Raji (cell line): ENCODE measurements at regions not wholly inside any gene's neighbourhood (a gene's known extent, or its start where the extent isn't known, plus 50 kb on each side); places are given as distances from the start of the nearest gene placed in this dataset.

Experiments used
- POLR2A ChIP-seq: IDR thresholded peaks from 2 replicates; pipeline ENCODE4 v1.6.1; 2011; ENCODE audit warnings: low read depth, low read length, control low read depth; ENCODE audit not compliant: insufficient read depth

- no peak for TF ChIP-seq POLR2A
Observed at GRCh38 chr3:154660811-154661210, 230.8 kb upstream of the GPR149 start.

GRCh38 chr3:154658000-154658399 is 228.0 kb upstream of the GPR149 start:
- TF ChIP-seq POLR2A = no peak

DNA sequence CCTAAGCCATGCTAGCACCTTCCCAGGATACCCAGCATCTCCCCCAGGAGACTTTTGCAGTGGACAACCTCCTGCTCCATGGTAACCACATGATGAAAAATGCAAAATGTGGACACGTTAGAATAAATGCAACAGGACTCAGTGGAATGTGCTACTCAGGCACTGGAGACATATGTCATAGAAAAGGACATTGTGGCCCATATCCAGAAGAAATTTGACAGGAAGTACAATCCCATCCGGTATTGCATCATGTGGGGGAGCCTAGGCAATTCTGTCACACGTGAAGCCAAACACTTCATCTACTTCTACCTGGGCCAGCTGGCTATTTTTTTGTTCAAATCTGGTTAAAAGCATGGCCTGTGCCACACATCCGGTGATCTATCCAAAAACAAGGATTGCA is 227.2 kb upstream of the GPR149 start:
- TF ChIP-seq POLR2A = no peak

- TF ChIP-seq POLR2A = no peak
Observed at GRCh38 chr3:154656486-154656885, 226.5 kb upstream of the GPR149 start.

DNA sequence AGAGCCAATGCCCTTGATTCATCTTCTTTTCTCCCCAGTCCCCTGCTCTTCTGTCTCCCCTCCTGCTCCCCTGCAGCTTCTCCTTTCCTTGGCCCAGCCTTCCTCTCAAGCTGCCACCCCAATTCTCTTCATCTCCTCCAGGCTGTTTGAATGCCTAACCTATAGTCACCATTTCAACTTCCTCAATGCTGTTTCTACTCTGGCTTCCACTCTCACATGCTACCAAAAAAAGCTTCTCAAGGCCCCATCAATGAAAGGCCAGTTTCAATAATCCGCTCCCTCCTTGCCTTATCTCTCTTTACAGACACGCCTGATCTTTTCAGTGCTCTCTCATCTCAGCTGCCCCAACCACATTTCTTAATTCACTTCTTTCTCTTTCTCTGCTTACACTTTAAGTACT is 212.2 kb upstream of the GPR149 start:
- no peak for TF ChIP-seq POLR2A

GRCh38 chr3:154625756-154626155 is 195.8 kb upstream of the GPR149 start:
- TF ChIP-seq POLR2A = no peak

DNA sequence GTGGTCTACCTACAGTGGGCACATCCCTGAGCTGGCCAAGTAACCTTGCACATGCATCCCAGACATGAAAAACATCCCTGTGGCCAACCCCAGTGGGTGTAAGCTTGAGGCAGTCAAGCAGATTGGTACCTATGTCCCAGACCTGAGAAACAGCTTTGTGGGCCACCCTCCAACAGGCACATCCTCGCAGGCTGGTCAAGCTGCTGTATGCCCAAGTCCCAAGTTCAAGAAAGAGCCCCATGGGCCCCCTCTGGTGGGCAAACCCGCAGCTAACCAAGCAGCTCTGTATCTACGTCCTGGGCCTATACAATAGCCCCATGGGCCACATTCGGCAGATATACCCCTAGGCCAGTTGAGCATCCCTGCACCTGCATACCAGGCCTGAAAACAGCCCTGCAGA is 186.3 kb upstream of the GPR149 start:
- no peak for TF ChIP-seq POLR2A

DNA sequence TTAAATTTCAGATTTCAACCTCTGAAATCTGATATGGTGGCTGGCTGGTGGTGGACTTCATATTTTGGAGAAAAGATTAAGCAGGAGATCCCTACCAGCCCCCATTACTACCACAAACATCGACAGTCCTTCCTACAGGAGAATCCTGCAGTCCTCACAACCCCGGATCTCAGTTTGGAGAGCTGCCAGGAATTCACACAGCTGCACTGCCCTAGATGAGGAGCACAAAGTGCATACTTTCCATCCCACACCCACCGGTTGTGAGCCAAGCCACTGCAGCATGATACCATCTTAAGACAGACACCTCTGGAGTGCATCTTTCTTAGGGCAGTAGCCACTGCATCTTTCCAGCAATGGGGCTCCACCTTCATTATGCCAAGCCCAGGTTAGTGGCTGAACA is 185.5 kb upstream of the GPR149 start:
- no peak for TF ChIP-seq POLR2A

DNA sequence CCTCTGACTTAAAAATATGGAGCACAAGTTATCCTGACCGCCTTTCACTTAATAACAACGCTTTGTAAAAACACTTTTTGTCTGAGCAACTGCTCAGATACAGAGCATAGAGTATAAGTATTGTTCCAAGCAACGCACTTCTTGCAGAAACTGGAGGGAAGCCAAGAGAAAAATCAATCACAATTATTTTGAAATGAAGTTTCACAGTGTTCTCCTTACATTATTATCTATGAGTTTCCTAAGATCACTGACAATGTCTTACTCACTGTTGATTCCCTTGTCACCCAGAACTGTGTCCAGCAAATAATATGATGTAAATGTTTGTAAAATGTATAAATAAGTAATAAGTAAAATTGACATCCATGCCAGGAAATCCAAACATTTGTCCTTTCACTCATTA is 184.6 kb upstream of the GPR149 start:
- no peak for TF ChIP-seq POLR2A

DNA sequence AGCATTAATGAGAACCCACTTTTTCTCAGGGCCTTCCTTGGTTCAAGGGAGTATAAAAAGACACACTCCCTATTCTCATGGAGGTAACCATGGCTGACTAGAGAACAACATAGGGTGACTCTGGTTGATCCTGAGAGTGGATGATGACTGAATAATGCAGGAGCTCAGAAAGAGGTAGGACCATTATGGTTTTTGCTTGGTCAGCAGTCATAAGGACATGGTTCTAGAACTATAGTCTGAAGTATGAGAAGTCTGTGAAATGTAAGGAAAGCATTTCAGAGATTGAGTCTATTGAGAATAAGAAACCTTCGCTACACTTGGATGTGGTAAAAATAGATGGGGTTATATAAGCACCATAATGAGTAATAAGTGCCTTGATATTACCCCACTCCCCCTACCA is 184.1 kb upstream of the GPR149 start:
- no peak for TF ChIP-seq POLR2A

DNA sequence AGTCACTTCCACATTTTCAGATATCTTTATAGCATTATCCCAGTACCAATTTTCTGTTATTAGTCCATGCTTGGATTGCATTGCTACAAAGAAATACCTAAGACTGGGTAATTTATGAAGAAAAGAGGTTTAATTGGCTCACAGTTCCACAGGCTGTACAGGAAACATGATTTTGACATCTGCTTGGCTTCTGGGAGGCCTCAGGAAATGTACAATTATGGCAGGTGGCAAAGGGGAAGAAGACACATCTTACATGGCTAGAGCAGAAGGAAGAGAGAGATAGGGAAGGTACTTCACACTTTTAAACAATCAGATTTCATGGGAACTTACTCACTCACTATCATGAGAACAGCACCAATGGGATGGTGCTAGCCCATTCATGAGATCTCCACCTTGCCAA is 172.3 kb upstream of the GPR149 start:
- no peak for TF ChIP-seq POLR2A

- TF ChIP-seq POLR2A = no peak
Observed at GRCh38 chr3:154598166-154598565, 168.2 kb upstream of the GPR149 start.

DNA sequence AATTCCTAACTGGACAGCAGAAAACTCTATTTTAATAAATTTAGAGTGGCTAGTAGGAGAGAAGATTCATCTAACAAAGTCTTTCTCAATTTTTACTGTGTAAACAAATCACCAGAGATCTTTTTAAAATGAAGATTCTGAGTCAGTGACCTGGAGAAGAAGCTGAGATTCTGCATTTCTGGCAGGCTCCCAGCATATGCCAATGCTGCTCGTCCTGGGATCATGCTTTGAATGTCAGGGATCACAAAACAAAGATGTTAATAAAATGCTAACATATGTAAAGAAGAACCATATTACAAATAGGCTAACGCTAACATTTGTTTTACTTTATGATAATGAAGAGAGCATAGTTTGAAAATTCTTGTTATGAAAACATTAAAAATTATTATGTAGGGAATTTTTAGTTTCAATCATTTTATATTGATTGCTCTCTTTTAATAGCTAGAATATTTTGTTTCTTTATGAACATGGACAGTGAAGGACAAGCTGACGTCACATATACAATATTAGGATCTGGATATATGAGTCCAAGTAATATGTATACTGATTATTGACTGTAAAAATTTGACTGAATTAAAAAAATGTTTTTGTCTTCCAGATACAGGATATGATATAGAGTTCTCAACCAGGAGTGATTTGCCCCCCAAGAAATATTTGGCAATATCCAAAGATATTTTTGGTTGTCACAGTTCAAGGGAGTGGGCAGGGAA is 160.8 kb upstream of the GPR149 start:
- no peak for TF ChIP-seq POLR2A

- no peak for TF ChIP-seq POLR2A
Observed at GRCh38 chr3:154588831-154589230, 158.8 kb upstream of the GPR149 start.

- TF ChIP-seq POLR2A = no peak
Observed at GRCh38 chr3:154584974-154585373, 155.0 kb upstream of the GPR149 start.

- no peak for TF ChIP-seq POLR2A
Observed at GRCh38 chr3:154584041-154584440, 154.1 kb upstream of the GPR149 start.

DNA sequence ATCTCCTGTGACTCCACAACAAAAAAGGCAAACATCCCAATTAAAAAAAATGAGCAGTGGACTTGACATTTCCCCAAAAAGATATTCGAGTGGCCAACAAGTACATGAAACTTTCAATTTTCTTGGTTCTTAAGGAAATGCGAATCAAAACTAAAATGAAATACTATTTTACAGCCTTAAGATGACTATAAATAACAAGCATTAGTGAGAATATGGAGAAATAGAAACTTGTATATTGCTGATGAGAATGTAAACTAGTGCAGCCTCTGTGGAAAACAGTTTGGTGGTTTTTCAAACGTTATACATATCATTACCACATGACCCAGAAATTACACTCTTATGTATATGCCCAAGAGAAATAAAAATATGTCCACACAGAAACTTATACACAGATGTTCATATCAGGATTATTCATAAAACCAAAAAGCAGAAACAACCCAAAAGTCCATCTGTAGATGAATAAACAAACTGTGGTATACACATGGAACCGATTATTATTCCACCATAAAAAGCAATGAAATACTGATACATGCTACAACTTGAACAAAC is 153.2 kb upstream of the GPR149 start:
- no peak for TF ChIP-seq POLR2A

DNA sequence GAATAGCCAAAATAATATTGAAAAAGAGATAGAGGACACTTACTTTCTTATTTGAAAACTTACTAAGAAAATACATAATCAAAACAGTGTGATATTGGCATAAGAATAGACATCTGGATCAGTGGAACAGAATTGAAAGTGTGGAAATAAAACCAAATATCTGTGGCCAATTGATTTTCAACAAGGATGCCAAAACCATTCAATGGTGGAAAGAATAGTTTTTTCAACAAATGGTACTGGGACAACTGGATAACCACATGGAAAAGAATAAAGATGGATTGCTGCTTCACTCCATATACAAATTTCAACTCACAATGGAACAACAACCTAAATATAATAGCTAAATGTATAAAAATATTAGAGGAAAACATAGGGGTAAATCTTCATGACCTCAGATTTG is 152.5 kb upstream of the GPR149 start:
- no peak for TF ChIP-seq POLR2A
